OCI-LY7 (cell line): ENCODE measurements at regions not wholly inside any gene's neighbourhood (a gene's known extent, or its start where the extent isn't known, plus 50 kb on each side); places are given as distances from the start of the nearest gene placed in this dataset.

Source experiments
- BruUV-seq: library from RNA; stranded (reverse); fragments of 400-500 nt; replicated peaks from 2 replicates; lab custom pipeline; 2021; lab: Mats Ljungman, UMichigan
- CTCF ChIA-PET: fragments of 300-600 bp; sonication (Branson Sonifier 250); formaldehyde crosslinking; loops from one replicate; lab custom pipeline; 2022; ENCODE audit warnings: antibody characterized with exemption; ENCODE audit not compliant: unreplicated experiment; lab: Charles Lee
- POLR2A ChIA-PET: fragments of 300-600 bp; sonication (Branson Sonifier 250); formaldehyde crosslinking; loops from one replicate; lab custom pipeline; 2022; ENCODE audit warnings: antibody characterized with exemption; lab: Charles Lee
- DNase-seq: peaks from one replicate; pipeline ENCODE4 v3.0.0-alpha.2; 2015; ENCODE audit warnings: low spot score
- H2AFZ ChIP-seq: fragments of 200-600 bp; sonication (generic), shearing (Covaris generic); 2 replicates; pipeline ENCODE4 v1.6.1; 2014; ENCODE audit warnings: mild to moderate bottlenecking, antibody characterized with exemption, low read length, moderate library complexity
- H3K27ac ChIP-seq: fragments of 200-600 bp; sonication (generic); 2 replicates; pipeline ENCODE4 v1.5.1; 2014; ENCODE audit warnings: mixed run types, low read depth, mild to moderate bottlenecking, moderate library complexity, low read length, inconsistent platforms; ENCODE audit not compliant: poor library complexity, severe bottlenecking
- H3K36me3 ChIP-seq: fragments of 200-600 bp; sonication (generic); 2 replicates; pipeline ENCODE4 v1.6.1; 2014; ENCODE audit warnings: mild to moderate bottlenecking, antibody characterized with exemption, low read length, moderate library complexity, mixed read lengths; ENCODE audit not compliant: insufficient read depth
- H3K4me1 ChIP-seq: fragments of 200-600 bp; sonication (generic); 2 replicates; pipeline ENCODE4 v1.5.1; 2014; ENCODE audit warnings: mild to moderate bottlenecking, low read length; ENCODE audit not compliant: insufficient read depth, poor library complexity, severe bottlenecking
- H3K4me2 ChIP-seq: fragments of 200-600 bp; sonication (generic); 2 replicates; pipeline ENCODE4 v1.6.1; 2014; ENCODE audit warnings: mild to moderate bottlenecking, low read length
- H3K4me3 ChIP-seq: fragments of 200-600 bp; sonication (generic); 2 replicates; pipeline ENCODE4 v1.5.1; 2014; ENCODE audit warnings: mild to moderate bottlenecking, low read depth, low read length; ENCODE audit not compliant: poor library complexity, severe bottlenecking
- H3K79me2 ChIP-seq: fragments of 200-600 bp; sonication (generic); 2 replicates; pipeline ENCODE4 v1.6.1; 2016; ENCODE audit warnings: low read depth, mild to moderate bottlenecking, low read length, moderate library complexity, mixed read lengths; ENCODE audit not compliant: insufficient read depth
- H3K9me2 ChIP-seq: fragments of 200-600 bp; sonication (generic); 2 replicates; pipeline ENCODE4 v1.6.1; 2016; ENCODE audit warnings: mild to moderate bottlenecking, low read length, mixed read lengths; ENCODE audit not compliant: insufficient read depth
- H3K9me3 ChIP-seq: fragments of 200-600 bp; sonication (generic); 2 replicates; pipeline ENCODE4 v1.6.1; 2014; ENCODE audit warnings: mild to moderate bottlenecking, mixed run types, low read length, mixed read lengths
- H4K20me1 ChIP-seq: fragments of 200-600 bp; sonication (generic); 2 replicates; pipeline ENCODE4 v1.6.1; 2014; ENCODE audit warnings: mild to moderate bottlenecking, antibody characterized with exemption, low read length, moderate library complexity, mixed read lengths; ENCODE audit not compliant: insufficient read depth
- EZH2phosphoT487 ChIP-seq: fragments of 200-600 bp; sonication (generic); IDR thresholded peaks from 2 replicates; pipeline ENCODE4 v1.6.1; 2018; ENCODE audit warnings: low read depth, borderline replicate concordance, mild to moderate bottlenecking, mixed run types, antibody characterized with exemption, low read length, moderate library complexity, mixed read lengths
- intact Hi-C: fragments of 100-400 bp; cut with micrococcal nuclease; formaldehyde crosslinking; loops from one replicate; pipeline ENCODE4 v1.10.0; 2022; ENCODE audit not compliant: unreplicated experiment
- TF ChIP-seq, protein P1 (sequence below): fragments of 200-600 bp; sonication (generic); conservative IDR thresholded peaks from 2 replicates; pipeline ENCODE4 v1.5.1; 2014; ENCODE audit warnings: mild to moderate bottlenecking, antibody characterized with exemption, low read length, moderate library complexity, mixed read lengths

DNA sequence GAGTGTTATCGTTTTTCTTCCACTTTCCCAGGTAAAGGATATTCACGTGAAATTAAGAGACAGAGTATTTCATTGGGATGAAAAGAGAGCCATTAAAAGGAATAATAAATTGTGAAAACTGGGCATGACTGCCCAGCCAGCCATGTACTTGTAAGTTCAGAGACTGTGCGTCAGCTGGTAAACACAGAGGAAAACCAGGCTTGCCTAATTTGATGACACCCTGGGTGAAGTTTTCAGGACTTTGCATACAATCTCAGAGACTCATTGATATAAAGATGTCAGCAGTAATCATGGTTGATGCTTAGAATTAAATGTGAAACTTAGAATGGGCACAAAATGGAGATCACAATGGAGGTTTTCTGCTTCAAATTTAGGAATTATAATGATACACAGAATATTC is 153.5 kb upstream of the ZEB2 start:
- CTCF ChIA-PET: no interaction called here
- H3K4me3 ChIP-seq: no peak overlapping the region
- POLR2A ChIA-PET: no interaction called here
- no peaks in the 10 kb centered on the region for H3K36me3 ChIP-seq
- no TSS peak for BruUV-seq
- H2AFZ ChIP-seq: no peak overlapping the region
- TF ChIP-seq, protein P1, sequence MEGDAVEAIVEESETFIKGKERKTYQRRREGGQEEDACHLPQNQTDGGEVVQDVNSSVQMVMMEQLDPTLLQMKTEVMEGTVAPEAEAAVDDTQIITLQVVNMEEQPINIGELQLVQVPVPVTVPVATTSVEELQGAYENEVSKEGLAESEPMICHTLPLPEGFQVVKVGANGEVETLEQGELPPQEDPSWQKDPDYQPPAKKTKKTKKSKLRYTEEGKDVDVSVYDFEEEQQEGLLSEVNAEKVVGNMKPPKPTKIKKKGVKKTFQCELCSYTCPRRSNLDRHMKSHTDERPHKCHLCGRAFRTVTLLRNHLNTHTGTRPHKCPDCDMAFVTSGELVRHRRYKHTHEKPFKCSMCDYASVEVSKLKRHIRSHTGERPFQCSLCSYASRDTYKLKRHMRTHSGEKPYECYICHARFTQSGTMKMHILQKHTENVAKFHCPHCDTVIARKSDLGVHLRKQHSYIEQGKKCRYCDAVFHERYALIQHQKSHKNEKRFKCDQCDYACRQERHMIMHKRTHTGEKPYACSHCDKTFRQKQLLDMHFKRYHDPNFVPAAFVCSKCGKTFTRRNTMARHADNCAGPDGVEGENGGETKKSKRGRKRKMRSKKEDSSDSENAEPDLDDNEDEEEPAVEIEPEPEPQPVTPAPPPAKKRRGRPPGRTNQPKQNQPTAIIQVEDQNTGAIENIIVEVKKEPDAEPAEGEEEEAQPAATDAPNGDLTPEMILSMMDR: no peak
- no peak for TF ChIP-seq EZH2phosphoT487
- no peak for DNase-seq
- H3K79me2 ChIP-seq: no peaks in the 10 kb centered on the region
- H3K9me2 ChIP-seq: no peaks in the 10 kb centered on the region
- H3K9me3 ChIP-seq: no peaks in the 10 kb centered on the region; the same call in 1 of the 2 replicates
- peaks cover 55% of the 10 kb centered on the region for H3K4me1 ChIP-seq
- intact Hi-C loops: no loop called here
- no peak overlapping the region for H3K4me2 ChIP-seq
- H3K27ac ChIP-seq: no peak overlapping the region
- no peaks in the 10 kb centered on the region for H4K20me1 ChIP-seq

DNA sequence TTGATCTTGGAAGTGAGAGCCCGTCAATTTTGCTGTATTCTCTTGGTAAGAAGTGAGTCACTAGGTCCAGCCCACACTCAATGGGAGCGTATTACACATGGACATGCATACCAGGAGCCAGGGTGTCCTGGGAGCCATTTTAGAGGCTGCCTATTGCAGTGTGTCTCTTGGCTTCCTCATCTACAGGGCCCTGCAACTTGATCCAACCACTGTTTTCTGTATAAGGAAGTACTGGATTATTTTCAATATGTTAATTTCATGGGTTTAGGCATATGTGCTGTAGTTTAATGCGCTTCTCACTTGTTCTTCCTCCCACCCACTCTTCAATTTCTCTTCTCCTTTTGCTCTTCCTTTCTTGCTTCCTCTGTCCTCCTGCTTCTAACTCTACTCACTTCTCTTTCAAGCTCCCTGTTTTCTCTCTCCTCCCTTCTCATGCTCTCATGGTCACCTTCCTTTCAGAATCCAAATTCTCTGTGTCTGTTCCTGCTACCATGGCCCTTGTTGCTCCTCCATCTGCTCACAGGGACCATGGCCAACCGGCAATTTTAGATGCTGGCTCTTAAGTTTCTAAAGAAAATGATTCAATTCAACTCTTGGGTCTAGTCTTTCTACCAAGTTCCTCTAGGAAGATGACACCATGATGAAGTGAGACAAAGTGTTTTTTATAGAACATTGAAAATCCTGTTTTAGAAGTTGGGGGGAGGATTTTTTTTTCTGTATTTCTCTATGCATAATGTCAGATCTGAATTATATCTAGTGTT is 152.0 kb upstream of the ZEB2 start:
- POLR2A ChIA-PET: interaction anchor here (1.0 to 7.4 kb wide), 4 partner anchors 9 to 35 kb away, joined by 3 to 80 read pairs (median 23); no protein-coding TSS in a partner anchor
- DNase-seq: no peak
- Histone ChIP-seq H3K27ac (peak overlapping the region; percentile 7), H3K4me1 (peaks cover 50% of the 10 kb centered on the region), H3K36me3 (no peaks in the 10 kb centered on the region), H3K9me3 (no peaks in the 10 kb centered on the region; the same call in 1 of the 2 replicates), H2AFZ (peak overlapping the region; percentile 62), H3K79me2 (no peaks in the 10 kb centered on the region), H3K9me2 (no peaks in the 10 kb centered on the region), H4K20me1 (no peaks in the 10 kb centered on the region), H3K4me2 (peak overlapping the region; percentile 66), H3K4me3 (no peak overlapping the region)
- no TSS peak for BruUV-seq
- CTCF ChIA-PET: no interaction called here
- intact Hi-C loops: no loop called here
- TF ChIP-seq, protein P1: no peak
- no peak for TF ChIP-seq EZH2phosphoT487

DNA sequence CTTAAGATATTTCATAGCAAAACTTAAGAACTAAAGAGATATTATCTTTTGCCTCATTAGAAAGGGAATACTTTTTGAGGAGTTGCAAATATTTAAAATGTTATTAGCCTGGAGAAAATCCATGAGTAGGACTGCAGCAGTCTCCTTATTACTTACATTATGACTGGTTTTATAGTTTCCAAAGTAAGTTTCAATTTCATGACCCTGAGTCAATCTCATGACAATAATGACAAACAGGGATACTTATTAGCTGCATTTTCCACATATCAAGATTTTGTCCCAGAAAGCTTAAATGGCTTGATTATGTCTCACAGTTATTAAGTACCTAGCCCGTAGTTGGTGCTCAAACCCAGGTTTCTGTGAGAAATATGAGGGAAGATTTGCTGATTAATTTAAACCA is 150.8 kb upstream of the ZEB2 start:
- TF ChIP-seq, protein P1: no peak
- TF ChIP-seq EZH2phosphoT487: no peak
- BruUV-seq: no TSS peak
- Histone ChIP-seq H4K20me1 (no peaks in the 10 kb centered on the region), H3K4me3 (no peak overlapping the region), H3K79me2 (no peaks in the 10 kb centered on the region), H3K36me3 (no peaks in the 10 kb centered on the region), H3K27ac (peak overlapping the region; percentile 72), H3K4me1 (peaks cover 58% of the 10 kb centered on the region), H3K9me3 (no peaks in the 10 kb centered on the region; the same call in 1 of the 2 replicates), H2AFZ (peak overlapping the region; percentile 62; the same call in 1 of the 2 replicates), H3K4me2 (peak overlapping the region; percentile 66), H3K9me2 (no peaks in the 10 kb centered on the region)
- ChIA-PET CTCF (interaction anchor here (1.1 kb wide), 1 partner anchor 11 kb away, joined by 3 read pairs; no protein-coding TSS in a partner anchor), POLR2A (interaction anchor here (0.7 to 7.4 kb wide), 7 partner anchors 10 to 70 kb away, joined by 3 to 80 read pairs (median 3); no protein-coding TSS in a partner anchor)
- no peak for DNase-seq
- intact Hi-C loops: loop anchor here (1.0 kb wide), 1 partner anchor 34 kb away; no protein-coding TSS in a partner anchor
